HepG2 (cell line): ENCODE measurements at regions not wholly inside any gene's neighbourhood (a gene's known extent, or its start where the extent isn't known, plus 50 kb on each side); places are given as distances from the start of the nearest gene placed in this dataset.

Source experiments
- HNF1B ChIP-seq: sonication (generic); formaldehyde crosslinking; IDR thresholded peaks from 2 replicates; pipeline ENCODE4 v1.5.1; 2020; ENCODE audit warnings: mild to moderate bottlenecking, moderate library complexity, missing genetic modification reagents
- YY1 ChIP-seq: IDR thresholded peaks from 2 replicates; pipeline ENCODE4 v1.6.1; 2011; ENCODE audit warnings: low read length, low read depth, moderate library complexity, mild to moderate bottlenecking; ENCODE audit not compliant: insufficient read depth, insufficient replicate concordance
- ZBTB40 ChIP-seq, 2 experiments: fragments of 450-650 bp in 1 of 2; sonication (generic) in 1 of 2; formaldehyde crosslinking in 1 of 2; IDR thresholded peaks; 2 replicates each; pipeline versions ENCODE4 v1.6.1 to v1.8.0; 2016 to 2022; ENCODE audit warnings: antibody characterized with exemption in 1 of 2, mild to moderate bottlenecking in 1 of 2, missing genetic modification reagents in 1 of 2
- ZMAT3 ChIP-seq: sonication (generic); formaldehyde crosslinking; conservative IDR thresholded peaks from 2 replicates; pipeline ENCODE4 v1.7.0; 2021; ENCODE audit warnings: missing genetic modification reagents
- ZNF383 ChIP-seq: sonication (generic); formaldehyde crosslinking; IDR thresholded peaks from 2 replicates; pipeline ENCODE4 v1.4.0; 2020; ENCODE audit warnings: missing genetic modification reagents, mild to moderate bottlenecking, borderline replicate concordance

GRCh38 chr10:111139567-111139966, 62.7 kb downstream of the ADRA2A start (continued):
- no peak for TF ChIP-seq ZMAT3 (CRISPR knock-in tag)
- TF ChIP-seq HNF1B (CRISPR knock-in tag), result no peak
- no peak for TF ChIP-seq ZNF383 (CRISPR knock-in tag)
- TF ChIP-seq ZBTB40 (IDR thresholded peaks at IDR 0.05), result no peak
- no peak for TF ChIP-seq ZBTB40 (CRISPR knock-in tag; IDR thresholded peaks at IDR 0.05)
- no peak for TF ChIP-seq YY1
